HepG2 (cell line): ENCODE measurements at regions not wholly inside any gene's neighbourhood (a gene's known extent, or its start where the extent isn't known, plus 50 kb on each side); places are given as distances from the start of the nearest gene placed in this dataset.

ENCODE experiments used
- ATAC-seq: fragments of 200-7000 bp; cut with Tn5 transposase; 3 replicates; pipeline ENCODE4 v1.9.1; 2020; ENCODE audit warnings: mild to moderate bottlenecking, moderate library complexity
- BruUV-seq: library from RNA; stranded (reverse); fragments of 400-500 nt; replicated peaks from 2 replicates; lab custom pipeline; 2021; lab: Mats Ljungman, UMichigan
- CTCF ChIA-PET: fragments of 300-600 bp; formaldehyde crosslinking; extraction: SDS; loops from one replicate; lab custom pipeline; 2021; ENCODE audit warnings: low total read pairs, inconsistent platforms, low intra/inter-chr PET ratio; lab: Yijun Ruan, JAX
- POLR2A ChIA-PET: fragments of 350-600 bp; sonication (Branson Sonifier 250); formaldehyde crosslinking; loops from one replicate; lab custom pipeline; 2020; ENCODE audit warnings: antibody characterized with exemption, inconsistent platforms; lab: Yijun Ruan, JAX
- DNase-seq: peaks from one replicate; pipeline ENCODE4 v3.0.0-alpha.2; 2015; ENCODE audit warnings: low spot score
- FAIRE-seq: peaks from 3 replicates; lab custom pipeline; 2011; peaks lifted over from hg19 to GRCh38; lab: Jason Lieb, UNC
- H2AFZ ChIP-seq: one replicate; pipeline ENCODE4 v1.6.1; 2011; ENCODE audit warnings: low read length, inconsistent platforms
- H3K27ac ChIP-seq: fragments of 300-600 bp; 3 replicates; pipeline ENCODE4 v1.8.0; 2011; ENCODE audit warnings: mixed run types, mild to moderate bottlenecking, mixed read lengths, low read length, inconsistent platforms; ENCODE audit not compliant: insufficient read depth; ENCODE audit errors: extremely low read length
- H3K27me3 ChIP-seq, 2 experiments: fragments of 200-600 bp in 1 of 2; 2 replicates in 1 of 2; 3 replicates in 1 of 2; pipeline versions ENCODE4 v1.6.0 to v1.8.0; 2011; ENCODE audit warnings: low read length in 2 of 2, mild to moderate bottlenecking in 2 of 2, moderate library complexity in 2 of 2, inconsistent platforms in 1 of 2; ENCODE audit not compliant: insufficient read depth in 2 of 2, control insufficient read depth in 1 of 2
- H3K36me3 ChIP-seq, 2 experiments: fragments of 200-600 bp in 1 of 2; replicated peaks in 1 of 2; 2 replicates in 1 of 2; 3 replicates in 1 of 2; pipeline versions ENCODE4 v1.5.1 to v1.8.0; 2011; ENCODE audit warnings: low read length in 2 of 2, inconsistent platforms in 1 of 2; ENCODE audit not compliant: insufficient read depth in 2 of 2, control insufficient read depth in 1 of 2
- H3K4me1 ChIP-seq: 2 replicates; pipeline ENCODE4 v1.5.1; 2012; ENCODE audit warnings: low read length, inconsistent platforms; ENCODE audit not compliant: insufficient read depth
- H3K4me2 ChIP-seq: 2 replicates; pipeline ENCODE4 v1.6.0; 2011; ENCODE audit warnings: low read depth, low read length, inconsistent platforms
- H3K4me3 ChIP-seq, 3 experiments: fragments of 200-600 bp in 1 of 3; sonication (generic), shearing (Covaris generic) in 1 of 3; replicated peaks in 1 of 3; 2 replicates each; pipeline ENCODE4 v1.5.1; 2011 to 2016; ENCODE audit warnings: low read length in 3 of 3, inconsistent platforms in 2 of 3, low read depth in 2 of 3, mild to moderate bottlenecking in 2 of 3, control low read depth in 1 of 3, mixed read lengths in 1 of 3; ENCODE audit not compliant: insufficient read depth in 1 of 3
- H3K79me2 ChIP-seq: one replicate; pipeline ENCODE4 v1.6.1; 2011; ENCODE audit warnings: low read length, inconsistent platforms; ENCODE audit not compliant: insufficient read depth
- H3K9ac ChIP-seq: 2 replicates; pipeline ENCODE4 v1.6.0; 2011; ENCODE audit warnings: mild to moderate bottlenecking, low read depth, low read length, inconsistent platforms; ENCODE audit not compliant: insufficient read depth
- H3K9me3 ChIP-seq: 2 replicates; pipeline ENCODE4 v1.5.1; 2012; ENCODE audit warnings: mild to moderate bottlenecking, low read length
- H4K20me1 ChIP-seq: 2 replicates; pipeline ENCODE4 v1.6.0; 2011; ENCODE audit warnings: inconsistent platforms, mild to moderate bottlenecking, low read length, moderate library complexity; ENCODE audit not compliant: insufficient read depth
- DDIT3 ChIP-seq: sonication (generic); formaldehyde crosslinking; IDR thresholded peaks from 2 replicates; pipeline ENCODE4 v1.4.0; 2020; ENCODE audit warnings: mild to moderate bottlenecking, missing genetic modification reagents
- FOXM1 ChIP-seq: sonication (generic); formaldehyde crosslinking; IDR thresholded peaks from 2 replicates; pipeline ENCODE4 v1.5.0; 2020; ENCODE audit warnings: missing genetic modification reagents
- NCOR1 ChIP-seq: fragments of 200-600 bp; sonication (generic); IDR thresholded peaks from 2 replicates; pipeline ENCODE4 v1.7.0; 2017; ENCODE audit warnings: antibody characterized with exemption, low read length, borderline replicate concordance
- RFX5 ChIP-seq: IDR thresholded peaks from 2 replicates; pipeline ENCODE4 v1.6.1; 2011; ENCODE audit warnings: low read depth, low read length, improper control_type of control experiment
- SP5 ChIP-seq: IDR thresholded peaks from 2 replicates; pipeline ENCODE4 v1.6.1; 2016; ENCODE audit warnings: low read depth, borderline replicate concordance
- SRSF4 ChIP-seq: fragments of 200-400 bp; formaldehyde crosslinking; IDR thresholded peaks from one replicate; pipeline ENCODE4 v1.6.1; 2018; ENCODE audit warnings: mild to moderate bottlenecking, low read depth, low read length, moderate library complexity; ENCODE audit not compliant: poor library complexity, severe bottlenecking
- STAT5B ChIP-seq: sonication (generic); formaldehyde crosslinking; IDR thresholded peaks from 2 replicates; pipeline ENCODE4 v1.4.0; 2020; ENCODE audit warnings: missing genetic modification reagents
- TFE3 ChIP-seq: IDR thresholded peaks from 2 replicates; pipeline ENCODE4 v1.6.1; 2016
- ZBTB21 ChIP-seq: sonication (generic); formaldehyde crosslinking; IDR thresholded peaks from 2 replicates; pipeline ENCODE4 v1.4.0; 2020; ENCODE audit warnings: missing genetic modification reagents
- ZFP36L1 ChIP-seq: sonication (generic); formaldehyde crosslinking; IDR thresholded peaks from 2 replicates; pipeline ENCODE4 v1.8.0; 2022; ENCODE audit warnings: mild to moderate bottlenecking, missing genetic modification reagents, moderate library complexity
- ZFP91 ChIP-seq: sonication (generic); formaldehyde crosslinking; IDR thresholded peaks from 2 replicates; pipeline ENCODE4 v1.9.0; 2022; ENCODE audit warnings: missing genetic modification reagents, mild to moderate bottlenecking, borderline replicate concordance
- ZNF256 ChIP-seq: sonication (generic); formaldehyde crosslinking; conservative IDR thresholded peaks from 2 replicates; pipeline ENCODE4 v1.4.0; 2020; ENCODE audit warnings: missing genetic modification reagents
- ZNF367 ChIP-seq: sonication (generic); formaldehyde crosslinking; IDR thresholded peaks from 2 replicates; pipeline ENCODE4 v1.4.0; 2020; ENCODE audit warnings: missing genetic modification reagents, borderline replicate concordance
- ZNF572 ChIP-seq: sonication (generic); formaldehyde crosslinking; IDR thresholded peaks from 2 replicates; pipeline ENCODE4 v1.5.1; 2020; ENCODE audit warnings: mild to moderate bottlenecking, missing genetic modification reagents
- ZNF691 ChIP-seq: sonication (generic); formaldehyde crosslinking; IDR thresholded peaks from 2 replicates; pipeline ENCODE4 v1.4.0; 2020; ENCODE audit warnings: missing genetic modification reagents, low read depth, mild to moderate bottlenecking, borderline replicate concordance
- ZSCAN30 ChIP-seq: sonication (generic); formaldehyde crosslinking; IDR thresholded peaks from 2 replicates; pipeline ENCODE4 v1.5.0; 2020; ENCODE audit warnings: mild to moderate bottlenecking, missing genetic modification reagents
- whole genome bisulfite sequencing: methylation state at CpG from one replicate; pipeline ENCODE4 v1.1.6; 2017; ENCODE audit warnings: low lambda C conversion rate; 5-methylcytosine and 5-hydroxymethylcytosine counted together
- in situ Hi-C: cut with HindIII; loops from 2 replicates; pipeline ENCODE4 v1.10.0; 2017; ENCODE audit warnings: low pct_unique_long_range_greater_than_20kb; ENCODE audit not compliant: extremely low pct_ligation_motif_present
- intact Hi-C: fragments of 100-400 bp; cut with micrococcal nuclease; formaldehyde crosslinking; loops from one replicate; pipeline ENCODE4 v1.10.0; 2022; ENCODE audit not compliant: unreplicated experiment

- no peak overlapping the region for H2AFZ ChIP-seq
- FAIRE-seq: no peak
- ChIA-PET CTCF (no interaction called here), POLR2A (no interaction called here)
- ATAC-seq: no peak
- no peaks in the 10 kb centered on the region for H3K36me3 ChIP-seq
- H3K9ac ChIP-seq: no peak overlapping the region
- H4K20me1 ChIP-seq: no peaks in the 10 kb centered on the region
- DNase-seq: no peak
- H3K27ac ChIP-seq: no peak overlapping the region
- H3K4me2 ChIP-seq: no peak overlapping the region
- H3K4me1 ChIP-seq: no peaks in the 10 kb centered on the region
- no TSS peak for BruUV-seq
- no peaks in the 10 kb centered on the region for H3K79me2 ChIP-seq
- TF ChIP-seq FOXM1 (CRISPR knock-in tag) (no peak), ZNF691 (CRISPR knock-in tag) (no peak), SRSF4 (no peak), ZFP36L1 (no peak), ZNF256 (CRISPR knock-in tag) (no peak), ZNF367 (CRISPR knock-in tag) (no peak), TFE3 (CRISPR knock-in tag) (no peak), SP5 (CRISPR knock-in tag) (no peak), ZSCAN30 (CRISPR knock-in tag) (no peak), RFX5 (no peak), ZFP91 (CRISPR knock-in tag) (no peak), ZNF572 (no peak), DDIT3 (no peak), STAT5B (no peak), NCOR1 (no peak), ZBTB21 (CRISPR knock-in tag) (no peak)
- in situ Hi-C loops (no loop called here), intact Hi-C loops (no loop called here)
- H3K4me3 ChIP-seq: no peak overlapping the region
- no peaks in the 10 kb centered on the region for H3K9me3 ChIP-seq
- 0% methylated on average over 1 of the region's 1 CpG for WGBS
- no peaks in the 10 kb centered on the region for H3K27me3 ChIP-seq
These were observed 612.0 kb upstream of the ACTRT1 start for GRCh38 chrX:128664211-128664610.
